Calu3 (cell line): ENCODE measurements at regions not wholly inside any gene's neighbourhood (a gene's known extent, or its start where the extent isn't known, plus 50 kb on each side); places are given as distances from the start of the nearest gene placed in this dataset.

ENCODE experiments used
- BruUV-seq: library from RNA; stranded (reverse); fragments of 400-500 nt; replicated peaks from 2 replicates; lab custom pipeline; 2021; lab: Mats Ljungman, UMichigan
- CTCF ChIA-PET: fragments of 300-600 bp; sonication (Branson Sonifier 250); formaldehyde crosslinking; loops from one replicate; lab custom pipeline; 2022; ENCODE audit warnings: antibody characterized with exemption; lab: Charles Lee
- DNase-seq: peaks from one replicate; pipeline ENCODE4 v3.0.0; 2022
- H3K27ac Mint-ChIP-seq: one replicate; pipeline ENCODE4 v1.8.0; 2022; ENCODE audit warnings: mixed read lengths; ENCODE audit not compliant: unreplicated experiment
- H3K27me3 Mint-ChIP-seq: one replicate; pipeline ENCODE4 v1.8.0; 2022; ENCODE audit warnings: mixed read lengths; ENCODE audit not compliant: unreplicated experiment
- H3K36me3 Mint-ChIP-seq: one replicate; pipeline ENCODE4 v1.8.0; 2022; ENCODE audit warnings: mild to moderate bottlenecking, moderate library complexity, mixed read lengths; ENCODE audit not compliant: insufficient read depth, unreplicated experiment
- H3K4me1 Mint-ChIP-seq: one replicate; pipeline ENCODE4 v1.8.0; 2022; ENCODE audit warnings: mild to moderate bottlenecking, low read depth, mixed read lengths; ENCODE audit not compliant: unreplicated experiment
- H3K4me3 Mint-ChIP-seq: one replicate; pipeline ENCODE4 v1.8.0; 2022; ENCODE audit warnings: mild to moderate bottlenecking, low read depth, moderate library complexity, mixed read lengths; ENCODE audit not compliant: unreplicated experiment
- H3K9me3 Mint-ChIP-seq: one replicate; pipeline ENCODE4 v1.8.0; 2022; ENCODE audit warnings: low read depth, mixed read lengths; ENCODE audit not compliant: unreplicated experiment
- CTCF ChIP-seq: fragments of 200-600 bp; IDR thresholded peaks from one replicate; pipeline ENCODE4 v1.8.0; 2022; ENCODE audit warnings: antibody characterized with exemption; ENCODE audit not compliant: unreplicated experiment
- intact Hi-C: fragments of 100-400 bp; cut with micrococcal nuclease; formaldehyde crosslinking; loops from one replicate; pipeline ENCODE4 v1.10.0; 2022; ENCODE audit not compliant: unreplicated experiment

GRCh38 chr2:18440141-18440661 is 120.3 kb downstream of the RDH14 start:
- Mint-ChIP-seq H3K4me1 (no peaks in the 10 kb centered on the region), H3K9me3 (no peaks in the 10 kb centered on the region), H3K4me3 (no peak overlapping the region), H3K27ac (no peak overlapping the region), H3K36me3 (no peaks in the 10 kb centered on the region), H3K27me3 (peaks cover 47% of the 10 kb centered on the region)
- no peak for TF ChIP-seq CTCF
- BruUV-seq: no TSS peak
- CTCF ChIA-PET: no interaction called here
- intact Hi-C loops: no loop called here
- no peak for DNase-seq

GRCh38 chr2:18439716-18440115 is 120.7 kb downstream of the RDH14 start:
- no peaks in the 10 kb centered on the region for H3K36me3 Mint-ChIP-seq
- CTCF ChIA-PET: no interaction called here
- BruUV-seq: no TSS peak
- intact Hi-C loops: loop anchor here (5.0 to 10.0 kb wide), 3 partner anchors 78 to 923 kb away; no protein-coding TSS in a partner anchor
- H3K9me3 Mint-ChIP-seq: no peaks in the 10 kb centered on the region
- no peak overlapping the region for H3K4me3 Mint-ChIP-seq
- no peak for TF ChIP-seq CTCF
- no peaks in the 10 kb centered on the region for H3K4me1 Mint-ChIP-seq
- DNase-seq: no peak
- no peak overlapping the region for H3K27ac Mint-ChIP-seq
- H3K27me3 Mint-ChIP-seq: peaks cover 43% of the 10 kb centered on the region

- Mint-ChIP-seq H3K4me3 (no peak overlapping the region), H3K4me1 (no peaks in the 10 kb centered on the region)
- no TSS peak for BruUV-seq
These were observed 122.5 kb downstream of the RDH14 start for GRCh38 chr2:18437909-18438308.

GRCh38 chr2:18436503-18437005 is 123.9 kb downstream of the RDH14 start:
- CTCF ChIA-PET: interaction anchor here (0.7 kb wide), 1 partner anchor 645 kb away, joined by 3 read pairs; no protein-coding TSS in a partner anchor
- H3K4me3 Mint-ChIP-seq: no peak overlapping the region

More at GRCh38 chr2:18437909-18438308, 122.5 kb downstream of the RDH14 start:
- no peak for DNase-seq
- TF ChIP-seq CTCF: no peak
- Mint-ChIP-seq H3K27ac (no peak overlapping the region), H3K36me3 (no peaks in the 10 kb centered on the region), H3K27me3 (peaks cover 40% of the 10 kb centered on the region), H3K9me3 (no peaks in the 10 kb centered on the region)
- intact Hi-C loops: loop anchor here (5.0 to 10.0 kb wide), 3 partner anchors 79 to 924 kb away; no protein-coding TSS in a partner anchor
- CTCF ChIA-PET: no interaction called here

More at GRCh38 chr2:18436503-18437005, 123.9 kb downstream of the RDH14 start:
- DNase-seq: no peak
- Mint-ChIP-seq H3K9me3 (no peaks in the 10 kb centered on the region), H3K27me3 (peaks cover 40% of the 10 kb centered on the region), H3K27ac (no peak overlapping the region), H3K4me1 (no peaks in the 10 kb centered on the region), H3K36me3 (no peaks in the 10 kb centered on the region)
- TF ChIP-seq CTCF: no peak
- no TSS peak for BruUV-seq
- intact Hi-C loops: loop anchor here (5.0 to 10.0 kb wide), 3 partner anchors 81 to 926 kb away; no protein-coding TSS in a partner anchor
